Heart right ventricle (tissue), 16 donors: ENCODE measurements at regions not wholly inside any gene's neighbourhood (a gene's known extent, or its start where the extent isn't known, plus 50 kb on each side); places are given as distances from the start of the nearest gene placed in this dataset.

ENCODE experiments used
- ATAC-seq, 8 donors: fragments of 200-7000 bp; cut with Tn5 transposase; one replicate each; pipeline ENCODE4 v1.9.1; 2020; ENCODE audit warnings: mild to moderate bottlenecking in 8 of 8, moderate library complexity in 8 of 8, moderate number of reproducible peaks in 1 of 8
- DNase-seq, 2 donors: peaks; one replicate each; pipeline ENCODE4 v3.0.0-alpha.2; 2020
- H3K27ac ChIP-seq, 10 donors: fragments of 200-600 bp; sonication (generic) in 2 of 10; one replicate each; pipeline versions ENCODE4 v1.5.0 to v1.8.0; 2020 to 2022; ENCODE audit warnings: mild to moderate bottlenecking in 3 of 10
- H3K27me3 ChIP-seq, 7 donors: fragments of 200-600 bp; one replicate each; pipeline ENCODE4 v1.8.0; 2021 to 2022; ENCODE audit warnings: mild to moderate bottlenecking in 2 of 7
- H3K36me3 ChIP-seq, 9 donors: fragments of 200-600 bp; sonication (generic) in 1 of 9; one replicate each; pipeline versions ENCODE4 v1.5.0 to v1.8.0; 2020 to 2022; ENCODE audit warnings: mild to moderate bottlenecking in 2 of 9
- H3K4me1 ChIP-seq, 9 donors: fragments of 200-600 bp; sonication (generic) in 1 of 9; one replicate each; pipeline versions ENCODE4 v1.5.0 to v1.8.0; 2020 to 2022; ENCODE audit warnings: mild to moderate bottlenecking in 4 of 9
- H3K4me3 ChIP-seq, 10 donors: fragments of 200-600 bp; sonication (generic) in 2 of 10; one replicate each; pipeline versions ENCODE4 v1.5.0 to v1.8.0; 2020 to 2022; ENCODE audit warnings: mild to moderate bottlenecking in 7 of 10, moderate library complexity in 2 of 10
- H3K9me3 ChIP-seq, 11 donors: fragments of 200-600 bp in 10 of 11; sonication (generic) in 2 of 11; one replicate each; pipeline versions ENCODE4 v1.5.0 to v1.8.0; 2013 to 2022; ENCODE audit warnings: mild to moderate bottlenecking in 2 of 11, control low read depth in 1 of 11, moderate library complexity in 1 of 11
- CTCF ChIP-seq, 9 donors: fragments of 200-600 bp; sonication (generic) in 2 of 9; IDR thresholded peaks; one replicate each; pipeline versions ENCODE4 v1.5.0 to v1.8.0; 2021 to 2022; ENCODE audit warnings: antibody characterized with exemption in 9 of 9, mild to moderate bottlenecking in 5 of 9, moderate library complexity in 1 of 9
- WGBS, 2 donors: extraction: QIAGEN DNeasy Blood & Tissue Kit; methylation state at CpG; one replicate each; pipeline ENCODE4 v1.1.7; 2013; ENCODE audit warnings: inconsistent platforms in 1 of 2; 5-methylcytosine and 5-hydroxymethylcytosine counted together
- intact Hi-C, 10 donors: fragments of 100-400 bp; cut with DNase I; formaldehyde crosslinking; loops; one replicate each; pipeline versions ENCODE4 v1.11.1 to v1.14.2; 2022
- donor health status: Arrhythmogenic right ventricular cardiomyopathy.
- donor health status: ischemic (EF 13 %, LVEDD 7.1; RV severe dilation, severe dysfunction).
- donor health status: healthy with polysubstance abuse.
- donor health status: DM: no; HTN: yes; CAD: no.
- donor health status: DM: no; HTN: no; CAD: no.
- donor health status: ischemic (EF 25% LVEDD 6.9; RV normal size, moderate dysfunction).
- donor health status: ischemic (EF 25% LVEDD 5.7; RV mildly dilated, moderate dysfunction).
- donor health status: healthy.
- donor health status: DM: yes; HTN: yes; CAD: no.
- donor health status: Ischemic cardiomyopathy.
- donor health status: ischemic (EF 35%, LVEDD 5.7; RV mildly dilated, moderate dysfunction).
- donor health status: nonischemic (EF 11% LVEDD 7.7; RV severe dilation, severe dysfunction).
- donor health status: DM: yes; HTN: yes; CAD: no.
- donor health status: PGD.
- donor health status: ischemic (EF 29% LVEDD 5.4; RV normal size, mild dysfunction).
- donor health status: nonischemic (EF 23%, LVEDD 6.1; RV moderate dilation, normal function).

GRCh38 chr6:91350146-91350908, 763.5 kb upstream of the MAP3K7 start:
- no peaks in the 10 kb centered on the region for H3K9me3 ChIP-seq
- intact Hi-C loops = no loop called here
- no peaks in the 10 kb centered on the region for H3K36me3 ChIP-seq
- no peak overlapping the region for H3K27ac ChIP-seq
- ATAC-seq (no peak), DNase-seq (no peak)
- no peaks in the 10 kb centered on the region for H3K4me1 ChIP-seq
- no peak for TF ChIP-seq CTCF (IDR thresholded peaks at IDR 0.05)
- H3K27me3 ChIP-seq = no peaks in the 10 kb centered on the region
- H3K4me3 ChIP-seq = no peak overlapping the region

GRCh38 chr6:91341473-91341872, 754.6 kb upstream of the MAP3K7 start:
- Histone ChIP-seq H3K4me3 (no peak overlapping the region), H3K9me3 (no peaks in the 10 kb centered on the region), H3K36me3 (no peaks in the 10 kb centered on the region), H3K27me3 (peaks cover 0 to 5% (median 0%) of the 10 kb centered on the region in 7 donors), H3K27ac (no peak overlapping the region), H3K4me1 (no peaks in the 10 kb centered on the region)
- DNase-seq (no peak), ATAC-seq (no peak)
- intact Hi-C loops = no loop called here
- TF ChIP-seq CTCF (IDR thresholded peaks at IDR 0.05) = no peak
- WGBS, 2 donors = 30 to 35% methylated on average over 3 of the region's 3 CpGs

GRCh38 chr6:91340896-91341395, 754.1 kb upstream of the MAP3K7 start:
- Histone ChIP-seq H3K27ac (no peak overlapping the region), H3K9me3 (no peaks in the 10 kb centered on the region), H3K27me3 (peaks cover 0 to 5% (median 0%) of the 10 kb centered on the region in 7 donors), H3K4me1 (no peaks in the 10 kb centered on the region), H3K36me3 (no peaks in the 10 kb centered on the region), H3K4me3 (no peak overlapping the region)
- DNase-seq = no peak
- WGBS, 2 donors = 51 to 64% methylated on average over 3 of the region's 3 CpGs
- intact Hi-C loops = no loop called here
- no peak for TF ChIP-seq CTCF (IDR thresholded peaks at IDR 0.05)
- ATAC-seq = no peak

- H3K27ac ChIP-seq = no peak overlapping the region
- DNase-seq = no peak
- 87 to 92% methylated on average over 4 of the region's 4 CpGs for WGBS, 2 donors
- H3K4me3 ChIP-seq = no peak overlapping the region
- intact Hi-C loops = no loop called here
- TF ChIP-seq CTCF (IDR thresholded peaks at IDR 0.05) = peak in 3 of 9 donors; percentile 16 to 28 (median 27)
- H3K27me3 ChIP-seq = peaks cover 0 to 5% (median 0%) of the 10 kb centered on the region in 7 donors
- no peak for ATAC-seq
- no peaks in the 10 kb centered on the region for H3K36me3 ChIP-seq
- no peaks in the 10 kb centered on the region for H3K4me1 ChIP-seq
- peaks cover 0 to 6% (median 0%) of the 10 kb centered on the region in 11 donors for H3K9me3 ChIP-seq
Measured at GRCh38 chr6:91337967-91338366, 751.1 kb upstream of the MAP3K7 start.
